T-helper 17 cell (primary cell): ENCODE measurements at regions not wholly inside any gene's neighbourhood (a gene's known extent, or its start where the extent isn't known, plus 50 kb on each side); places are given as distances from the start of the nearest gene placed in this dataset.
"Not testable (repeated sequence)": the region's sequence is repeated elsewhere in the genome, so short reads cannot be mapped to it uniquely, and the experiment has no call there.

ENCODE experiments used
- ATAC-seq: fragments of 150-1000 bp; cut with Tn5 transposase; 2 replicates; pipeline ENCODE4 v1.10.0; 2021; ENCODE audit warnings: mild to moderate bottlenecking, moderate library complexity
- DNase-seq, 3 donors: peaks; one replicate each; pipeline versions ENCODE4 v3.0.0 to v3.0.0-alpha.2; 2020 to 2021
- H3K9me3 ChIP-seq: one replicate; pipeline ENCODE4 v1.7.0; 2013; ENCODE audit warnings: low read length, mild to moderate bottlenecking; ENCODE audit not compliant: control insufficient read depth, poor library complexity, severe bottlenecking
- H3K27ac Mint-ChIP-seq: one replicate; pipeline ENCODE4 v1.8.0; 2022; ENCODE audit warnings: mild to moderate bottlenecking, moderate library complexity, mixed read lengths
- H3K27me3 Mint-ChIP-seq: one replicate; pipeline ENCODE4 v1.8.0; 2022; ENCODE audit warnings: mixed read lengths
- H3K36me3 Mint-ChIP-seq: one replicate; pipeline ENCODE4 v1.8.0; 2022; ENCODE audit warnings: low read depth, mixed read lengths
- H3K4me1 Mint-ChIP-seq: one replicate; pipeline ENCODE4 v1.8.0; 2022; ENCODE audit warnings: mild to moderate bottlenecking, mixed read lengths
- H3K4me3 Mint-ChIP-seq: one replicate; pipeline ENCODE4 v1.8.0; 2022; ENCODE audit warnings: mild to moderate bottlenecking, moderate library complexity, mixed read lengths

- ATAC-seq (no peak), DNase-seq (no peak)
- Mint-ChIP-seq H3K36me3 (no peaks in the 10 kb centered on the region), H3K4me1 (no peaks in the 10 kb centered on the region), H3K27ac (no peak overlapping the region), H3K4me3 (no peak overlapping the region), H3K27me3 (peaks cover 34% of the 10 kb centered on the region)
- H3K9me3 ChIP-seq, result no peaks in the 10 kb centered on the region
These were observed 121.1 kb downstream of the GPR85 start for GRCh38 chr7:112965506-112965905.

- Mint-ChIP-seq H3K36me3 (no peaks in the 10 kb centered on the region), H3K27ac (no peak overlapping the region), H3K4me1 (no peaks in the 10 kb centered on the region), H3K4me3 (no peak overlapping the region), H3K27me3 (peaks cover 34% of the 10 kb centered on the region)
- ATAC-seq (no peak), DNase-seq (no peak)
- H3K9me3 ChIP-seq, result no peaks in the 10 kb centered on the region
These were observed 123.0 kb downstream of the GPR85 start for GRCh38 chr7:112963634-112964033.

DNA sequence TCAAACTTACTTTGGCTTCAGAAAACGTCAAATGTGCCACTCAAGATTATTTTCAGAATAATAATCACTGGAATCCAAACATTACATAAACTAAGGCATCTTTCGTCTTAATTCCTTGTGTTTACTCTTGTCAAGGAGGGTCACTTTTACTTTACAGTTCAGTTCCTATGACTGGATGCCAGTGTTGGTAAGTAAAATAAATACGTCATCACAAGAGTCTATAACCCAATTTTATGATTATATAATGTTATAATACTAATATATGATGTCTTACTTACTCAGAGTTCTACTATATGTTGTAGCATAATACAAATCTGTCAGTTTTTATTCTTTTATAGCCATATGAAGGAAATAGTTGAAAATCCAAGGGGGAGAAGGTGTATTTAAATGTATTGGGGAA lies 123.8 kb downstream of the GPR85 start:
- H3K9me3 ChIP-seq, result peaks cover 3% of the 10 kb centered on the region
- Mint-ChIP-seq H3K4me1 (no peaks in the 10 kb centered on the region), H3K4me3 (no peak overlapping the region), H3K36me3 (no peaks in the 10 kb centered on the region), H3K27me3 (peaks cover 34% of the 10 kb centered on the region), H3K27ac (no peak overlapping the region)
- no peak for DNase-seq
- ATAC-seq, result no peak

DNA sequence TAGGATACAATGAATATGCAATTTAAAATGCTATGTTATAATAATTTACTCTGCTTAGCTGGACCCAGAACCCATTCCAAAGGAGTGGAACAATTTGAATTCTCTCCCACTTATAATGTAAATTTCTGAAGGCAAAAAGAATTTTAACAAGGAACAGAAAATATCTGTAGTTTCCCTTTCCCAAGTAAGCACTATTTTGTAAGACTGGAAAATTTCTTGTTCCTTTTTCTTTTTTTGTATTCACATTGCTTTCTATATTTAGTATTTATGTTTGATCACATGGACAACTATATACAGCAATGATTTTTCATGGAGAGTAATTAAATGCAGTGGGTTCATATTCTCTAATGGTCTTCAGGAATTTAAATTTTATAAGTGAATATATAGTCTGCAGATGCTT lies 127.4 kb downstream of the GPR85 start:
- peaks cover 3% of the 10 kb centered on the region for H3K9me3 ChIP-seq
- Mint-ChIP-seq H3K27me3 (peaks cover 46% of the 10 kb centered on the region), H3K4me1 (no peaks in the 10 kb centered on the region), H3K36me3 (no peaks in the 10 kb centered on the region), H3K4me3 (no peak overlapping the region), H3K27ac (no peak overlapping the region)
- ATAC-seq, result no peak
- DNase-seq, result no peak

DNA sequence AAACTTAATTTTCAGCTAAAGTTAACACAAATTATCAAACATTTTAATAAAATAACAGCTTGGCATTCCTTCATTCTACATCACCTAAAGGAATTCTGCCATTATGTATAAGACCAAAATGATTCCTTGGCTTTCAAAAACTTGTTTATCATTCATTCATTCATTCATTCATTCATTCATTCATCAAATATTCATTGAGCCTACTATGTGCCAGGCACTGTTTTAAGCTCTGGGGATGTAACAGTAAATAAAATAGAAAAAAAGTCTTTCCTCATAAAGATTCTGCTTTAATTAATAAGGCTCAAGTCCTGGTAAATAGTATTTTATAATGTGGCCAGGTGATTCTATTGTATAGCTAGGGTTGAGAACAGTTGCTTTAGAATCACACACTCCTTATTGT lies 127.9 kb downstream of the GPR85 start:
- H3K27me3 Mint-ChIP-seq, result peaks cover 46% of the 10 kb centered on the region
- no peaks in the 10 kb centered on the region for H3K36me3 Mint-ChIP-seq

DNA sequence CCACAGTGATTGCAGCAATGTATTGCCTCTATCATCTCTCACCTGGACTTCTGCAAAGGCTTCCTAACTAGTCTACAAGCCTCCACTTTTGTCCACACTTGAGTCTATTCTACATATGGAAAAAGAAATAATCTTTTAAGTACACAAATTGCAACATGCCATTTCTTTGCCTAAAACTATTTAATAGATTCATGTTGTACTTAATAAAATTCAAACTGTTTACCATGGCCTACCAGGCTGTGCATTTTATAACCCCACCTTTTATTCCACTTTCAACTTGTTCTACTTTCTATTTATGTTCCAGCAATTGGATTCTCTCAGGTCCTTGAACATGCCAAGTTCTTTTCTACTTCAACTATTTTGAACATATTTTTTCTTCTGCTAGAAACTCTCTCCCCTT lies 128.7 kb downstream of the GPR85 start:
- Mint-ChIP-seq H3K27me3 (peaks cover 42% of the 10 kb centered on the region), H3K4me1 (no peaks in the 10 kb centered on the region), H3K4me3 (no peak overlapping the region), H3K27ac (no peak overlapping the region), H3K36me3 (no peaks in the 10 kb centered on the region)
- ATAC-seq (no peak), DNase-seq (no peak)
- H3K9me3 ChIP-seq, result peaks cover 3% of the 10 kb centered on the region

More for the DNA sequence above, 127.9 kb downstream of the GPR85 start:
- no peaks in the 10 kb centered on the region for H3K4me1 Mint-ChIP-seq
- no peak overlapping the region for H3K4me3 Mint-ChIP-seq
- no peak for ATAC-seq
- H3K9me3 ChIP-seq, result peaks cover 3% of the 10 kb centered on the region
- no peak for DNase-seq
- H3K27ac Mint-ChIP-seq, result no peak overlapping the region

- H3K36me3 Mint-ChIP-seq, H3K27ac Mint-ChIP-seq, ATAC-seq, H3K4me1 Mint-ChIP-seq, H3K9me3 ChIP-seq, H3K4me3 Mint-ChIP-seq, DNase-seq: not testable (repeated sequence)
- peaks cover 54% of the 10 kb centered on the region for H3K27me3 Mint-ChIP-seq
These were observed 133.6 kb downstream of the GPR85 start for GRCh38 chr7:112953031-112953430.

DNA sequence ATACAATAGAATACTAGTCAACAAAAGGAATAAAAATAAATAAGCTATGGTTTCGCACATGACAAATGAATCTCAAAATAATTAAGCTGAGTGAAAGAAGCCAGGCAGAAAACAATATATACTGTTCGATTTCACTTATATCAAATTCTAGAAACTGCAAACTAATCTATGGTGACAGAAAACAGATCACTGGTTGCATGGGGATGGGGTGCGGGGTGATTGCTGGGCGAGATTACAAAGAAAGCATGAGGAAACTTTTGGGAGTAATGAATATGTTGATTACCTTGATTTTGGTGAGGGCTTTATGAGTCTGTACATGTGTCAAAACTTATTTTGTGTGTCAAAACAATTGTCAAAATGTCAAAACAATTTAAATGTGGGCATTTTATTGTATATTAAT lies 135.6 kb downstream of the GPR85 start:
- no peak overlapping the region for H3K27ac Mint-ChIP-seq
- H3K9me3 ChIP-seq, result no peaks in the 10 kb centered on the region
- ATAC-seq, result no peak
- peaks cover 56% of the 10 kb centered on the region for H3K27me3 Mint-ChIP-seq
- H3K4me3 Mint-ChIP-seq, result no peak overlapping the region
- H3K36me3 Mint-ChIP-seq, result no peaks in the 10 kb centered on the region
- H3K4me1 Mint-ChIP-seq, result no peaks in the 10 kb centered on the region
- DNase-seq, result no peak

GRCh38 chr7:112949682-112950081 lies 136.9 kb downstream of the GPR85 start:
- H3K9me3 ChIP-seq, ATAC-seq, H3K36me3 Mint-ChIP-seq, H3K4me3 Mint-ChIP-seq, H3K27ac Mint-ChIP-seq, H3K4me1 Mint-ChIP-seq, DNase-seq: not testable (repeated sequence)
- H3K27me3 Mint-ChIP-seq, result peaks cover 62% of the 10 kb centered on the region

DNA sequence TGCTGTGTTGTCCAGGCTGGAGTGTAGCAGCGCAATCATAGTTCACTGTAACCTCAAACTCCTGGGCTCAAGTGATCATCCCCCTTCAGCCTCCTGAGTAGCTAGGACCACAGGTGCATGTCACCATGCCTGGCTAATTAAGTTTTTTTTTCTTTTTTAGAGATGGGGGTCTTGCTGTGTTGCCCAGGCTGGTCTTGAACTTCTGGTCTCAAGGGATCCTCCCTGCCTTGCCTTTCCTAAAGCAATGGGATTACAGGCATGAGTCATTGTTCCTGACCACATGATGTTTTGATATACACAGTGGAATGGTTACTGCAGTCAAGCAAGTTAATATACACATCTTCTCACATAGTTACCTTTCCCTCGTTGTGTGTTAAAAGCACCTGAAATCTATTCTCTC lies 140.3 kb downstream of the GPR85 start:
- H3K4me1 Mint-ChIP-seq, result no peaks in the 10 kb centered on the region
- H3K27me3 Mint-ChIP-seq, result peaks cover 52% of the 10 kb centered on the region
- no peaks in the 10 kb centered on the region for H3K36me3 Mint-ChIP-seq
- H3K4me3 Mint-ChIP-seq, result no peak overlapping the region
- DNase-seq (no peak), ATAC-seq (no peak)
- no peaks in the 10 kb centered on the region for H3K9me3 ChIP-seq
- no peak overlapping the region for H3K27ac Mint-ChIP-seq

DNA sequence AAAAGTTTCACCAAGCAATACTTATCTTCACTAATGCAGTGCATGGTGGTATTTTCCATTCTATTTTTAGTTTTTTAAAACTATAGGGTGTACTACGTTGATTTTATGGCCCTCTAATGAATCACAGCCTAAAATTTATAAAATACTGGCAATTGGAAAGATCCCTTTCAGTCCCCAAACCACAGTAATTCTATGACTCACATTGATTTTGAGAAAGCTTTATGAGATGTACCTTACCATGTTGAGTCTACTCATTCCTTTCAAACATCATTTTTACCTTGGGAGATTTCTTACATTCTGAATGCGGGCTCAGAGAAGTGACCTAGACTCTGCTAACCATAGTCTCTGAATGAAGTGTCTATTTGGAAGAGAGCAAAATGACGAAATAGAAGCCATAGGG lies 141.6 kb downstream of the GPR85 start:
- H3K4me3 Mint-ChIP-seq, result no peak overlapping the region
- peaks cover 3% of the 10 kb centered on the region for H3K4me1 Mint-ChIP-seq
- no peak overlapping the region for H3K27ac Mint-ChIP-seq
- H3K36me3 Mint-ChIP-seq, result no peaks in the 10 kb centered on the region
- H3K27me3 Mint-ChIP-seq, result peaks cover 41% of the 10 kb centered on the region
- no peak for ATAC-seq
- no peak for DNase-seq
- H3K9me3 ChIP-seq, result no peaks in the 10 kb centered on the region

- H3K27me3 Mint-ChIP-seq, result peaks cover 25% of the 10 kb centered on the region
- H3K4me3 Mint-ChIP-seq, result no peak overlapping the region
- no peaks in the 10 kb centered on the region for H3K36me3 Mint-ChIP-seq
- DNase-seq (no peak), ATAC-seq (no peak)
- no peaks in the 10 kb centered on the region for H3K9me3 ChIP-seq
- peaks cover 9% of the 10 kb centered on the region for H3K4me1 Mint-ChIP-seq
- H3K27ac Mint-ChIP-seq, result no peak overlapping the region
These were observed 143.6 kb downstream of the GPR85 start for GRCh38 chr7:112942981-112943380.

DNA sequence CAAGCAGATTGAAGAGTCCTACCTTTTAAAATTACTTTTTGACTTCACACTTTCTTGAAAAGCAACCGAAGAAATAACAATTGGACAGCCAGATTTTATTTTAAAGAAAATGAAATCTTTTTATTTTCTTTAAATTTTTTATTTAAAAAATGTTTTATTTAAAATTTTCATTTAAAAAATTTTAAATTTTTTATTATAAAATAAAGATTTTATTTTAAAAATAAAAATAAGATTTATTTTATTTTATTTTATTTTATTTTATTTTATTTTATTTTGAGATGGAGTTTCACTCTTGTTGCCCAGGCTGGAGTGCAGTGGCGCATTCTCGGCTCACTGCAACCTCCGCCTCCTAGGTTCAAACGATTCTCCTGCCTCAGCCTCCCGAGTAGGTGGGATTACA lies 144.5 kb downstream of the GPR85 start:
- DNase-seq, H3K4me1 Mint-ChIP-seq, H3K9me3 ChIP-seq, ATAC-seq, H3K36me3 Mint-ChIP-seq, H3K4me3 Mint-ChIP-seq, H3K27ac Mint-ChIP-seq: not testable (repeated sequence)
- H3K27me3 Mint-ChIP-seq, result peaks cover 18% of the 10 kb centered on the region

DNA sequence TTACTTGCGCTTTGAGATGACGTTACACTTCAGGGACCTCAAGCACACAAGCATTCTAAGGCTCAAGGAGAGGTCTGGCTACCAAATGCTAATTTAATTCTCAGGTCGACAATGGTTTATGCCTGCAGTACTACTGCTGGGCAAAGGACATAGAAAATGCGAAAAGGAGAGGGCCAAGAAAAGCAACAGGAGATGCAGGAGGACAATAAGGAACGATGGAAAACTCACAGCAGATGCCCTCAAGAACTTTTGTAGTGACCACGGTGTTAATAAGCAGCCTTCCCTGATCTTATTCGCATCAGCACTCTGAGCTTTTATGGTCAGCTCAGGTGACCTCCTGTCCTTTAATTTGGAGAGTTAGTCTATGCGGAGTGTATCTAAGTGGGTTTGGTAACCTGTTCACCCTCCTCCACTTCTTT lies 146.3 kb downstream of the GPR85 start:
- no peak for ATAC-seq
- peaks cover 3% of the 10 kb centered on the region for H3K36me3 Mint-ChIP-seq
- H3K4me1 Mint-ChIP-seq, result peaks cover 15% of the 10 kb centered on the region
- H3K27me3 Mint-ChIP-seq, result peaks cover 5% of the 10 kb centered on the region
- DNase-seq, result no peak
- peak overlapping the region; percentile 88 for H3K4me3 Mint-ChIP-seq
- peak overlapping the region; percentile 75 for H3K27ac Mint-ChIP-seq
- no peaks in the 10 kb centered on the region for H3K9me3 ChIP-seq
